H1 (cell line): ENCODE measurements at regions not wholly inside any gene's neighbourhood (a gene's known extent, or its start where the extent isn't known, plus 50 kb on each side); places are given as distances from the start of the nearest gene placed in this dataset.

Source experiments
- BCL11A ChIP-seq, 2 experiments: IDR thresholded peaks; one replicate each; pipeline ENCODE4 v1.6.1; 2011; ENCODE audit warnings: low read depth in 2 of 2, low read length in 2 of 2, mild to moderate bottlenecking in 2 of 2
- EGR1 ChIP-seq: IDR thresholded peaks from 2 replicates; pipeline ENCODE4 v1.6.1; 2011; ENCODE audit warnings: low read depth, low read length, borderline replicate concordance
- POLR2A ChIP-seq, 2 experiments: IDR thresholded peaks; 1 replicate in 1 of 2; 2 replicates in 1 of 2; pipeline ENCODE4 v1.6.1; 2011; ENCODE audit warnings: low read depth in 2 of 2, low read length in 2 of 2, mild to moderate bottlenecking in 2 of 2; ENCODE audit errors: control extremely low read depth in 1 of 2
- TF ChIP-seq, protein P1 (sequence below), 3 experiments: IDR thresholded peaks; 1 replicate in 2 of 3; 2 replicates in 1 of 3; pipeline versions ENCODE4 v1.5.1 to v1.6.1; 2011; ENCODE audit warnings: low read length in 3 of 3, mild to moderate bottlenecking in 3 of 3, inconsistent platforms in 2 of 3, low read depth in 1 of 3, moderate library complexity in 1 of 3; ENCODE audit not compliant: insufficient read depth in 1 of 3; ENCODE audit errors: control extremely low read depth in 1 of 3

DNA sequence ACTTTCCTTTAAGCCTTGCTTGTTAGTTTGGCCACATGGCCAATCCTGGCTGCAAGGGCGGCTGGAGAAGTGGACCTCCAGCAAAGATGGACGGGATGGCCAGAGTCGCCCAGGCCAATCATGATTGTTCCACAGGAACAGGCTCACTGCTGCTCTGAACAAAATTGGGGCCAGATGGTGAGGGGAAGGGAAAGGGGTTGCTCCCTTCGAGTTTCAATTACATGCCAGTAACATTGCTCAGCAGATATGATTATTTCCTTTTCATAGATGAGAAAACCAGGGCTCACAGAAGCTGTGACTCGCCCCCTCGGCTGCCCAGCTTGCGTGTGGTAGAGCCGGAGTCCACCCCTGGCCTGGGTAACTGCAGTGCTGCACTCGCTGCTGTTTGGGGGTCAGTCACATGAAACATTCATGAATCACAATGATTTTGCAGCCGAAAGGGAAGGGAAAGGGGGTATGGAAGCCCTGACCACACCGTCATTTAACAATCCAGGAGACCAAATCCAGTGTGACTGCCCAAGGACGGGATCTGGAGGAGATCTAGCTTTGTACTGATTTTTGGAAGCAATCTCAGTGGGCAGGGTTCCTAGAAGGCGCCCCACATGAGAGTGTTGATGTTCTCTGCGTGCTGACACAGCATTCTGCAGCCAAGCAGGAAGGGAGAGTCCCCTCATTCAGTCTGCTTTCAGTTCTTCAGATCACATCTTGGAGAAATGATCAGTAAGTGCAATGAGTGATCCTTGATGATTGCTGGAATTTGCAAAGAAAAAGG, 77.3 kb upstream of the MSX1 start:
- TF ChIP-seq, protein P1, sequence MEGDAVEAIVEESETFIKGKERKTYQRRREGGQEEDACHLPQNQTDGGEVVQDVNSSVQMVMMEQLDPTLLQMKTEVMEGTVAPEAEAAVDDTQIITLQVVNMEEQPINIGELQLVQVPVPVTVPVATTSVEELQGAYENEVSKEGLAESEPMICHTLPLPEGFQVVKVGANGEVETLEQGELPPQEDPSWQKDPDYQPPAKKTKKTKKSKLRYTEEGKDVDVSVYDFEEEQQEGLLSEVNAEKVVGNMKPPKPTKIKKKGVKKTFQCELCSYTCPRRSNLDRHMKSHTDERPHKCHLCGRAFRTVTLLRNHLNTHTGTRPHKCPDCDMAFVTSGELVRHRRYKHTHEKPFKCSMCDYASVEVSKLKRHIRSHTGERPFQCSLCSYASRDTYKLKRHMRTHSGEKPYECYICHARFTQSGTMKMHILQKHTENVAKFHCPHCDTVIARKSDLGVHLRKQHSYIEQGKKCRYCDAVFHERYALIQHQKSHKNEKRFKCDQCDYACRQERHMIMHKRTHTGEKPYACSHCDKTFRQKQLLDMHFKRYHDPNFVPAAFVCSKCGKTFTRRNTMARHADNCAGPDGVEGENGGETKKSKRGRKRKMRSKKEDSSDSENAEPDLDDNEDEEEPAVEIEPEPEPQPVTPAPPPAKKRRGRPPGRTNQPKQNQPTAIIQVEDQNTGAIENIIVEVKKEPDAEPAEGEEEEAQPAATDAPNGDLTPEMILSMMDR (IDR thresholded peaks at IDR 0.05; ENCODE audit: control extremely low read depth in 1 of 3, insufficient read depth in 1 of 3, low read depth in 1 of 3, low read length in 3 of 3): no peak
- TF ChIP-seq EGR1 (no peak), BCL11A (IDR thresholded peaks at IDR 0.05; ENCODE audit: low read depth in 2 of 2, low read length in 2 of 2) (no peak), POLR2A (IDR thresholded peaks at IDR 0.05; ENCODE audit: control extremely low read depth in 1 of 2, low read depth in 2 of 2, low read length in 2 of 2) (no peak)
